BLaER1 (cell line): ENCODE measurements at regions not wholly inside any gene's neighbourhood (a gene's known extent, or its start where the extent isn't known, plus 50 kb on each side); places are given as distances from the start of the nearest gene placed in this dataset.

ENCODE experiments used
- H3K27ac ChIP-seq: shearing (Covaris generic); formaldehyde crosslinking; 2 replicates; pipeline ENCODE4 v1.8.1; 2022
- H3K27me3 ChIP-seq: shearing (Covaris generic); formaldehyde crosslinking; 2 replicates; pipeline ENCODE4 v1.8.1; 2022
- H3K36me3 ChIP-seq: shearing (Covaris generic); formaldehyde crosslinking; 2 replicates; pipeline ENCODE4 v1.8.1; 2022
- H3K4me1 ChIP-seq: shearing (Covaris generic); formaldehyde crosslinking; 2 replicates; pipeline ENCODE4 v1.8.1; 2022
- H3K4me2 ChIP-seq: shearing (Covaris generic); formaldehyde crosslinking; 2 replicates; pipeline ENCODE4 v1.8.1; 2022
- H3K4me3 ChIP-seq: shearing (Covaris generic); formaldehyde crosslinking; 2 replicates; pipeline ENCODE4 v1.8.1; 2022
- H3K9ac ChIP-seq: shearing (Covaris generic); formaldehyde crosslinking; 2 replicates; pipeline ENCODE4 v1.8.1; 2022
- H3K9me3 ChIP-seq: shearing (Covaris generic); formaldehyde crosslinking; 2 replicates; pipeline ENCODE4 v1.8.1; 2022
- H4K20me1 ChIP-seq: shearing (Covaris generic); formaldehyde crosslinking; 2 replicates; pipeline ENCODE4 v1.8.1; 2022
- Cebpa-rat ChIP-seq: shearing (Covaris generic); IDR thresholded peaks from 2 replicates; pipeline ENCODE4 v1.8.1; 2022

DNA sequence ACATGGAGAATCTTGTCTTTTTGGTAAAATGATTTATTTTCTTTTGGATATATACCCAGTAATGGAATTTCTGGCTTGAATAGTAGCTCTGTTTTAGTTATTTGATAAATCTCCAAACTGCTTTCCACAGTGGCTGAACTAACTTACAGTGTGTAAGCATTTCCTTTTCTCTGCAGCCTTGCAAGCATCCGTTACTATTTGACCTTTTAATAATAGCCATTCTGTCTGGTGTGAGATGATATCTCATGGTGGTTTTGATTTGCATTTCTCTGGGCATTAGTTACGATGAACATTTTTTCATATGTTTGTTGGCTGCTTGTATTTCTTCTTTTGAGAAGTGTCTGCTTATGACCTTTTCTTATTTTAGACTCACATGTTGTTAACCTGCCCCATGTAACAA lies 190.2 kb downstream of the GALR1 start:
- no peaks in the 10 kb centered on the region for H3K27me3 ChIP-seq
- H3K27ac ChIP-seq: no peak overlapping the region
- no peaks in the 10 kb centered on the region for H4K20me1 ChIP-seq
- TF ChIP-seq Cebpa-rat: no peak
- no peaks in the 10 kb centered on the region for H3K36me3 ChIP-seq
- H3K4me1 ChIP-seq: 0 out of 2 replicates have a peak, but pooled peaks cover 5% of the 10 kb centered on the region
- no peak overlapping the region for H3K9ac ChIP-seq
- H3K9me3 ChIP-seq: no peaks in the 10 kb centered on the region
- no peak overlapping the region for H3K4me3 ChIP-seq
- H3K4me2 ChIP-seq: no peak overlapping the region

DNA sequence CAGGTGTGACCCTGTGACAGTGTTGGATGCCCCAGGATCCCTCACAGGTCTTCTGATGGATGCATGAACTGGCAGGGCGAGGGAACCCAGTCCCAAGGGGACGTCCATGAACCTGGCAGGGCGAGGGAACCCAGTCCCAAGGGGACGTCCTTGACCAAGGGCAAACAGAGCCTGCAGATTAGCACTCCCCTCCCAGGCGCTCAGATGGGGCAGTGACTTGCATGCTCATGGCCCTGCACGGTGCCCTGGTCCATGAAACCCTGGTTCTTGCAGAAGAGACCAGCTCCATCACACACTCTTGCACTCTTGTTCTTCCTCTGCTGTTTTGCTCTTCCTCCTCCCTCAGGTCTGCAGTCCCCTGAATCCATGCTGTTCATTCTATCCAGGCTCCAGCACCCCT lies 192.7 kb downstream of the GALR1 start:
- no peak overlapping the region for H3K4me3 ChIP-seq
- H3K27me3 ChIP-seq: no peaks in the 10 kb centered on the region
- no peaks in the 10 kb centered on the region for H4K20me1 ChIP-seq
- no peak for TF ChIP-seq Cebpa-rat
- no peak overlapping the region for H3K4me2 ChIP-seq
- H3K9ac ChIP-seq: no peak overlapping the region
- no peaks in the 10 kb centered on the region for H3K36me3 ChIP-seq
- H3K4me1 ChIP-seq: 0 out of 2 replicates have a peak, but pooled peaks cover 5% of the 10 kb centered on the region
- H3K9me3 ChIP-seq: no peaks in the 10 kb centered on the region
- no peak overlapping the region for H3K27ac ChIP-seq

- Histone ChIP-seq H3K4me1 (no peaks in the 10 kb centered on the region), H3K4me3 (no peak overlapping the region), H3K27me3 (no peaks in the 10 kb centered on the region), H3K36me3 (no peaks in the 10 kb centered on the region), H3K27ac (no peak overlapping the region), H4K20me1 (no peaks in the 10 kb centered on the region), H3K9me3 (no peaks in the 10 kb centered on the region), H3K4me2 (no peak overlapping the region), H3K9ac (no peak overlapping the region)
- no peak for TF ChIP-seq Cebpa-rat
Observed at GRCh38 chr18:77444385-77444784, 194.7 kb downstream of the GALR1 start.

DNA sequence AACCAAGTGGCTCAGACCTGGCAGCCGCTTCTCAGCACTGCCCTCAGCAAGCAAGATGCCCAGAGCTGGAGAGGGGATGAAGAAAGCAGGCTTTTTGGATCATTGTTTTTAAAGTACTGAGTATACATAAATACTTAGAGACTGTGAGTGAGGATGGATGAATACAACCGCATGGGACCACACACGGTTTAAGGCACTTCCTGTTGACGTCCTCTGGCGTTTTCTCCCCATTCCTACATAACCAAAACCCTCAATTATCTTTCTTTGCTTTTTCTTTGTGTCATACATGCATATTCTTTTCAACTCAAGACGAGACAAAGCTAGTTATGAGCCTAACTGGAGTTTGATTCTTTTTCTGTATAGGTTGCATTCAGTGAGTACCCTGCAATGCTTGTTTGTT lies 198.4 kb downstream of the GALR1 start:
- no peak for TF ChIP-seq Cebpa-rat
- H3K27me3 ChIP-seq: no peaks in the 10 kb centered on the region
- no peak overlapping the region for H3K9ac ChIP-seq
- H3K4me1 ChIP-seq: no peaks in the 10 kb centered on the region
- no peak overlapping the region for H3K27ac ChIP-seq
- H3K9me3 ChIP-seq: no peaks in the 10 kb centered on the region
- H4K20me1 ChIP-seq: no peaks in the 10 kb centered on the region
- no peaks in the 10 kb centered on the region for H3K36me3 ChIP-seq
- no peak overlapping the region for H3K4me2 ChIP-seq
- no peak overlapping the region for H3K4me3 ChIP-seq

GRCh38 chr18:77455004-77455403 lies 205.4 kb downstream of the GALR1 start:
- H3K27me3 ChIP-seq: no peaks in the 10 kb centered on the region
- H4K20me1 ChIP-seq: no peaks in the 10 kb centered on the region
- H3K36me3 ChIP-seq: no peaks in the 10 kb centered on the region
- TF ChIP-seq Cebpa-rat: no peak
- no peak overlapping the region for H3K27ac ChIP-seq
- no peak overlapping the region for H3K9ac ChIP-seq
- H3K4me1 ChIP-seq: no peaks in the 10 kb centered on the region
- H3K4me3 ChIP-seq: no peak overlapping the region
- no peak overlapping the region for H3K4me2 ChIP-seq
- H3K9me3 ChIP-seq: no peaks in the 10 kb centered on the region

DNA sequence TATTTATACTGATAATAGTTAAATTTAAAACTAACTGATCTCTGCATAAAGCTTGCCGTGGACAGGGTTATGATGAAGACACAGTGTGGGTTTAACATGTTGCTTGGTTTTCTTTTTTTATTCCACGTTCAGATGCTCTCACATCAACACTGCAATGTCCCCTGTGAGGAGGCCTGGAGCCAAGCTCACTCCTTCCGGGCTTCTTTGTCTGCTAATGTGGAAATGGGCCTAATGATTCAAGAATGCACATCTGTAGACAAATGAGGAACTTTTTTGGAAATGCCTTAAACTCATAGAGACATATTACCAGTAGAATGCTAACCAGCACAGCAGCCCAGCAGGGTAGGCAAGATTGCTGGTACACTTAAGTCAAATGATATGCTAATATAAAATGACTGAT lies 208.0 kb downstream of the GALR1 start:
- no peak overlapping the region for H3K4me3 ChIP-seq
- no peak overlapping the region for H3K27ac ChIP-seq
- H3K9ac ChIP-seq: no peak overlapping the region
- H3K27me3 ChIP-seq: no peaks in the 10 kb centered on the region
- H3K4me2 ChIP-seq: no peak overlapping the region
- no peak for TF ChIP-seq Cebpa-rat
- no peaks in the 10 kb centered on the region for H3K36me3 ChIP-seq
- no peaks in the 10 kb centered on the region for H4K20me1 ChIP-seq
- no peaks in the 10 kb centered on the region for H3K4me1 ChIP-seq
- no peaks in the 10 kb centered on the region for H3K9me3 ChIP-seq

- Histone ChIP-seq H3K4me3 (no peak overlapping the region), H3K4me2 (no peak overlapping the region), H3K9ac (no peak overlapping the region), H3K4me1 (no peaks in the 10 kb centered on the region), H3K9me3 (no peaks in the 10 kb centered on the region), H4K20me1 (no peaks in the 10 kb centered on the region), H3K27me3 (no peaks in the 10 kb centered on the region), H3K36me3 (no peaks in the 10 kb centered on the region), H3K27ac (no peak overlapping the region)
- TF ChIP-seq Cebpa-rat: no peak
Observed at GRCh38 chr18:77461062-77461688, 211.5 kb downstream of the GALR1 start.

DNA sequence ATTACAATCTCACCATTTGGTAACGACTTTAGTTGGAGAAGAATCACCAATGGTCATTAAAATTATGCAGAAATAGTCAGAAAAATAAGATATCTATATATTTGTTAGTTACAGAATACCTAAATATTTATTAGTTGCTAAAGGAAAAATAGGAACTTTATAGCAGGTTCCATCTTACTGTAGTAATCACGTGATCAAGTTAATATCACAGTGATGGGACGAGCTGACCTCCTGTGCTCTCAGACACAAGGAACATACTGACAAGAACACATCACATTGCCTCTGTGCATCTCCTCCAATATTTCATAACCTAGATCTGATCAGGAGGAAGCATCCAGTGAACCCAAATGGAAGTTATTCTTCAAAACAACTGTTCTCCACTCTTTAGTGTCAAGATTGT lies 215.3 kb downstream of the GALR1 start:
- TF ChIP-seq Cebpa-rat: no peak
- H3K9me3 ChIP-seq: no peaks in the 10 kb centered on the region
- no peaks in the 10 kb centered on the region for H4K20me1 ChIP-seq
- H3K4me2 ChIP-seq: no peak overlapping the region
- H3K4me1 ChIP-seq: no peaks in the 10 kb centered on the region
- no peak overlapping the region for H3K27ac ChIP-seq
- H3K36me3 ChIP-seq: no peaks in the 10 kb centered on the region
- H3K9ac ChIP-seq: no peak overlapping the region
- no peak overlapping the region for H3K4me3 ChIP-seq
- no peaks in the 10 kb centered on the region for H3K27me3 ChIP-seq

- Histone ChIP-seq H3K9me3 (no peaks in the 10 kb centered on the region), H3K27ac (no peak overlapping the region)
Observed at GRCh38 chr18:77466890-77467289, 217.2 kb downstream of the GALR1 start.

DNA sequence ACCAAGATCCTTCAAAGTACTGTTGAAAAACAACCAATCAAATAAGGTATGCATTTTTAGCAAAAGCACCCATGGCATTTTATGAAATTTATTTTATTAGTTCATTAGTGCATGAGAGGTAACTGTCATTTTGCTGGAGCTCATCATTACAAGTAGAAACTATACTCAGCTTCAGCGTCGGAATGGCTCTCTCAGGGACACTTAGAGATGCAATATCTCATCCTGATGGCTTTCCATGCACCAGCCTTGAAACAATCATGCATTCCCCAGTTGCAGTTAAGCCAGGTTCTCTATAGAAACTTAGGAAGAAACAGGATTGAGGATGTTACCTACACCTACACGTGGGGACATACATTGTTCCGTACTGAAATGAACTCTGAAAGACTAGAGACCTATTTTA lies 219.5 kb downstream of the GALR1 start:
- Histone ChIP-seq H3K4me1 (no peaks in the 10 kb centered on the region), H3K27ac (no peak overlapping the region), H3K4me2 (no peak overlapping the region), H3K9me3 (no peaks in the 10 kb centered on the region), H4K20me1 (no peaks in the 10 kb centered on the region), H3K27me3 (no peaks in the 10 kb centered on the region), H3K9ac (no peak overlapping the region), H3K4me3 (no peak overlapping the region), H3K36me3 (no peaks in the 10 kb centered on the region)
- TF ChIP-seq Cebpa-rat: no peak

More at GRCh38 chr18:77466890-77467289, 217.2 kb downstream of the GALR1 start:
- Histone ChIP-seq H3K9ac (no peak overlapping the region), H3K4me3 (no peak overlapping the region), H3K36me3 (no peaks in the 10 kb centered on the region), H3K4me2 (no peak overlapping the region), H4K20me1 (no peaks in the 10 kb centered on the region), H3K4me1 (no peaks in the 10 kb centered on the region), H3K27me3 (no peaks in the 10 kb centered on the region)
- TF ChIP-seq Cebpa-rat: no peak
